ENCODE measurements at regions not wholly inside any gene's neighbourhood (a gene's known extent, or its start where the extent isn't known, plus 50 kb on each side); places are given as distances from the start of the nearest gene placed in this dataset.

DNA sequence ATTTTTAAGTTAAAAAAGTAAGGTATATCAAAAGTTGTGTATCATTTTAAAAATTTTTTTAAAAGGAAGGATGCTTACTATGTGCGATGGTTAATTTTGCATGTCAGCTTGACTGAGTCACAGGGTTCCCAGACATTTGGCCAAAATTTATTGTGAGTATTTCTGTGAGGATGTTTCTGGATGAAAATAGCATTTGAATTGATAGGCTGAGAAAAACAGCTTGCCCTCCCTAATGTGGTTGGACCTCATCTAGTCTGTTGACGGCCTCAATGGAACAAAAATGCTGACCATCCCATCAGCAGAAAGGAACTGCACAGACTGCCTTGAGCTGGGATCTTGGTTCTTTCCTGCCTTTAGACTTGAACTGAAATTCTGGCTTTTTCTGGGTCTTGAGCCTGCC lies 724.5 kb downstream of the NCAM2 start:
- DNase-seq (ENCODE audit: low read depth), result no peak

DNA sequence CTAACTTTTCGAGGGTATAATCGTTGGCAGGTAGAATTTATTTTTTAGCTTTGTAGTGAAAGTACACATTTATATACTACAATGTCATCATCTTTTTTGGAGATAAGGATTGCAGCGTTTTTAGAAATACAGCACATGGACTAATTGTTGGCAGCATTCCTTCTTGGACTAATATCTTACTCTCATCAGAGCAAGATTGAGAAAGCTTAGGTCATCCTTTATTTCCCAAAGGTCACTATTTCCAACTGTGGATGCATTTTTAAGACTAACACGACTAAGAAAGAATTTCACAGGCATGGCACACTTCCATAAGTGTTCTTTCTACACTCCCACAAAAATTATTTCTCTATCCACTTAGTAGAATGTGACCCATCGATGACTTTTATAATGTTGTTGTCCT lies 732.3 kb downstream of the NCAM2 start:
- peak; percentile 8 for DNase-seq (ENCODE audit: low read depth)

DNA sequence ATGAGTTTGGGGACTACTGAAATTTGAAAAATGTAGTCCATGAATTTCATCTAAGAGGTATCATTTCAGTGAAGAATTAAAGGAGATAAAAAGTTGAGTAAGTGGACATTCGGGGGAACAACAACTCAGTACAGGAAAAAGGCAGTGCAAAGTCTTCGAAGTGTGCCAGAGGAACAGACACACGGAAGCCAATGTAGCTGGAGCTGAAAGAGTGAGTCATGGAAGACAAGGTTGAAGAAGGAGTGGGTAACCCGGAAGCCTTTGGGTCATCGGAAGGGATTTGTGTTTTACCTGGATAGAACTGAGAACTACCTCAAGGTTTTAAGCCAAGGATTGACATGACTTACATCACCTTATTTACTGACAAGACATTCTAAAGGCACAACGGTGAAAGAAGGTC lies 733.4 kb downstream of the NCAM2 start:
- no peak for DNase-seq (ENCODE audit: low read depth)

DNA sequence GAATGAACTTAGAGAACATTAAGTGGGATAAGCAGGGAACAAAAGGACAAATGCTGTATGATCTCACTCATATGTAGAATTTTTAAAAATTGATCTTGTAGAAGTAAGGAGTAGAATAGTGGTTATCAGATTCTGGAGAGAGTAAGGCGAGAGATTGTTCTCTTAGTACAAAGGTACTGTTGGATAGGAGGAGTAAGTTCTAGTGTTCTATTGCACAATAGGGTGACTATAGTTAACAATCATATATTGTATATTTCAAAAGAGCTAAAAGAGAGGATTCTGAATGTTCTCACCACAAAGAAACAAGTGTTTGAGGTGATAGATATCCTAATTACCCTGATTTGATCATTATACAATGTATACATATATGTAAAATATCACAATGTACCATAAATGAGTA lies 735.9 kb downstream of the NCAM2 start:
- no peak for DNase-seq (ENCODE audit: low read depth)

DNA sequence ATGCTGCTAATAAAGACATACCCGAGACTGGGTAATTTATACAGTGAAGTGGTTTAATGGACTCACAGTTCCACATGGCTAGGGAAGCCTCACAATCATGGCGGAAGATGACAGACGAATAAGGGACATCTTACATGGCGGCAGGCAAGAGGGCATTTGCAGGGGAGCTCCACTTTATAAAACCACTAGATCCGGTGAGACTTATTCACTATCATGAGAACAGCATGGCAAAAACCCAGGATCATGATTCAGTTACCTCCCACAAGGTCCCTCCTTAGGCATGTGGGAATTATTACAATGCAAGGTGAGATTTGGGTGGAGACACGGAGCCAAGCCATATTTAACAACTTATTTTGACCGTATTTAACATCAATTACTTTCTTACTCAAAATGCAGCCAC lies 739.0 kb downstream of the NCAM2 start:
- DNase-seq (ENCODE audit: low read depth), result no peak

DNA sequence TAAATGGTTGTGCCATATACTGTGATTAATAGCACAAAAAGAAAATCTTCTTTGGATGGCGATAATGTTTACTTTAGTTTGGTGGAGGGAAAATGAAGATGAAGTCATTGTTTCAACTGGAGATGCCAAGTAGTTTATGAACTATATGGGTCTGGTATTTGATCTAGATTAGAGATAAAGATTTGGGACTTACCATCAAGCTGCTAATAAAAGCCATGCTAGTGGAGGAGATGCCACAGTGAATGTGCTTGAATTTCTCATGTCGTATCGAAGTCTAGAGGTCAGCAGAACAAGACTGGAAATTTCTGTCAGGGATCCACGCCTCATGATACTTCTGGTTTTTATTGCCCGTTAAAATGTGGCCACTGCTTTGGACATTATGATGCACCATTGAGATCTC lies 742.0 kb downstream of the NCAM2 start:
- DNase-seq (ENCODE audit: low read depth), result no peak

DNA sequence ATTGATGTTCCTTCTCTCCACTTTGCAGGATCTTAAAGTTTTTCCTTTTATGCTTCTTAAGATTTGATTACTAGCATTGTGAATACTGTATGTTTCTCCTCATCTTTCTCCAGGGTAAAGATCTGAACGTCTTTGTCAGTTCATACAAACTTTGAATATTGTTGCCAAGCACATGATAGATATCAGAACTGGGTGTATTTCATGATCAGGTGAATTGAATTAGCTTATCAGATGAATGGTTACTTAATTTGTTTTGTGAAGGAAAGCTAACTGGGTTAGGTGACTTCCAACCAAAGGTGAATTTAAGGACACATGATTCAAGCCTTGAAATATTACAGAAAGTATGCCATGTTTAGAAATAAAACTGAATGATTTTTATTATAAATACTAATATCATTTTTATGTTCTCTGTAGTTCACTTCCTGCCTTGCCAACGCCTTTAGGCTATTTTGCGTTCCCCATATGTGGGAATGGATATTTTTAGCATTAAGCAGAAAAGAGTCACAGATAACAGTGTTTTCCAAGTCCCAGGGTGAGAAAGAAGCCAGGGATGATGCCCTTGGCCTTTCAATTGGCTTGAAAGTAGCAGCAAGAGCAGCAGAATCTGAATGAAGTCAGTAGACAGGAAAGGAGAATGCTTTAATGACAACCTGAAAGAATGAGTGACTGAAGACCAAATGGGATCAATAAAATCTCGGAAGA lies 752.1 kb downstream of the NCAM2 start:
- no peak for DNase-seq (ENCODE audit: low read depth)

DNA sequence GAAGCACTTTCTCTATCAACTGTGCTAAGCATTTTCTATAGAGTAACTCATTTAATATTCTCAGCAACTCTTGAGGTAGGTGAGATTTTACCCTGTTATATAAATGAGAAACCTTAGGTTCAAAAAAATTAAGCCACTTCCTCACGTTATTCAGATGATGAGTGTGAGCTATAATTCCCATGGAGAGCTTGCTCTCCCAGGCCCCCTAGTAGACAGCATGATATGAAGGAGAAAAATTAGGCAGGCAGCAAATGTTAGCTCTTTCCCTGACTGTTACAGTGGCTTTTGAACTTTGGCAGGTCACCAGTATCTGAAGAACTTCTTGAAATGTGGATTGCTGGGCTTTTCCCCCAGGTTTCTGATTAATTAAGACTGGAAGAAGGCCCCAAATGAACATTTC lies 753.1 kb downstream of the NCAM2 start:
- no peak for DNase-seq (ENCODE audit: low read depth)

DNA sequence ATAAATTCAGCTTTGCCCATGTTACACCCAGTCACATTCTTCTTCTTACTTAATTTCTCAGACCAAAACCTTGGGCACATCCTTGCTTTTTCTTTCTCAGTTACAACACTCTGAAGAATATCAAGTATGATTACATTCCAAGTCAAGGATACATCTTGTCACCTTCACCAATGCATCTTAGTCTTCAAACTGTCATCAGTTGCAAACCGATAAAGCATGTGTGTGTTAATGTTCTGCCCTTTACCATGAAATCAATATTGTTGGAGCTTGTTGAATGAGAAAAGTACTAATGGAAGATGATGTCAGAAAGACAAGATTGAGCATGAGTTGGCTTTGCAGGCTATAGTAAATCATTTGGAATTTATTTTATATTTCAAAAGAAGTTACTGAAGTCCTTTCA lies 764.6 kb downstream of the NCAM2 start:
- no peak for DNase-seq (ENCODE audit: low read depth)

DNA sequence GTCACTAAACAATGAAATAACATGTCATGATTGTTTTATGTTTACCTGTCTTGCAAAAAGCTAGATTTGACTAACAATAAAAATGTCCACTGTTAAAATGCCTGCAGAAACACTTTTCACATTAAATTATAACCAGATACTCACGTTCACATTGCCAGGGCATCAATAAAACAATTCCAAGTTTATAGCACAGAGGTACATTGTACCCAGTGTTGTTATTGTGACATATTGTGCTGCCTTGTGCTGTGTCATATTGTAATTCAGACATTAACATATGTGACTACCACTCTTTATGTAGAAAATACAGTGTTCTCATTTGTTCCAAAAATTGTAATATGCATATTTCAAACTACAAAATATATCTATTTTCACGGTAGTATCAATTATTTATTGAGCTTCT lies 766.1 kb downstream of the NCAM2 start:
- no peak for DNase-seq (ENCODE audit: low read depth)

DNA sequence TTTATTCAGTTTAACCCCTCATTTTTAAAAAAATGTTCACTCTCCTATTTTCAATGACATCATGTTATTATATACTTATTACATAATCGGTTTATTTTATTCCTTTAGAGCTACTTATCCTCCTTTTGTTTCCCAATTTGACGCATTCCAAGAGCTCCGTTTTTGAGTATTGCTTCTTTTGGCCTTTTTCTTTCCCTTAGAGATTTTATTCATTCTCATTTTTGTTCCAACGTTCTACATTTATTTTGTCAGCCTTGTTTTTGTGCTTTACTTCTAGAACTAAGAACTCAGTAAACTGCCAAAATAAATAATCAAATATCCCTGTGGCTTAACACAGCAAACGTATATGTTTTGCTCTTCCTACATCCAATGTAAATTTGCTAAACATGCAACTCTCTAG lies 769.1 kb downstream of the NCAM2 start:
- DNase-seq (ENCODE audit: low read depth), result no peak

DNA sequence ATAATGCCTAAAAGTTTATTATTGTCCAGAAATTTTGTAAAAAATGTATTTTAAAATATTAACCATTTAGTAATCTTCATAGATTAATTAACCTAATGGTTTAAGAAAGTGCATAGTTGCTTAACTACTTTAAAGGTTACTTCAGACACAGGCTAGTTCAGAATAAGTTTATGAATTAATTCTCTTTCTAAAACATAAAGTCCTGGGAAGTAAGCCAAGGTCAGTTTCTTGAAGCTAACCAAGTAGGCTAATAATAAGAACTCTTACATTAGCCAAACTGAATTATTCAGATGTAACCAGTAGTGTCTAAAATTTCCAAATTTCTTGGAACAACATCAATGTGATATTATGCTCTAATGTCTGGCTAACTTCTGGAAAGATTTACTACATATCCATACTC lies 790.4 kb downstream of the NCAM2 start:
- DNase-seq (ENCODE audit: low read depth), result no peak

DNA sequence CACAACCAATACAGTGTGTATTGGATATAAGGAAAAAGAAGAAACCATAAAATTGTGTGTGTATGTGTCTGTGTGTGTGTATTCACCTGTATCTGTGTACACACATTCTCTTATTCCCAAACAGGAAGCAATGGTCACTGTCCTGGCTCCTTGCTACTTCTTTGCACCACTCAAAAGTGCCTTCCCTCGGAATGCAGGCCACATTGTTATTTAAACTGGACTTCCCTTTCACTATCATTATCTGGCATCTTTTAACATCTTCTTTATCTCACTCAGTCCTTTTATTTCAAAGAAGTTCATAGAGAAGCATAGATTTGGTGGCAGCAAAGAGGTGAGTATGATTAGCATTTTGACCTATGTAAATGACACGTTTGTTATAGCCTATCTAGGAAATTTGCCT lies 803.7 kb downstream of the NCAM2 start:
- DNase-seq (ENCODE audit: low read depth), result no peak

DNA sequence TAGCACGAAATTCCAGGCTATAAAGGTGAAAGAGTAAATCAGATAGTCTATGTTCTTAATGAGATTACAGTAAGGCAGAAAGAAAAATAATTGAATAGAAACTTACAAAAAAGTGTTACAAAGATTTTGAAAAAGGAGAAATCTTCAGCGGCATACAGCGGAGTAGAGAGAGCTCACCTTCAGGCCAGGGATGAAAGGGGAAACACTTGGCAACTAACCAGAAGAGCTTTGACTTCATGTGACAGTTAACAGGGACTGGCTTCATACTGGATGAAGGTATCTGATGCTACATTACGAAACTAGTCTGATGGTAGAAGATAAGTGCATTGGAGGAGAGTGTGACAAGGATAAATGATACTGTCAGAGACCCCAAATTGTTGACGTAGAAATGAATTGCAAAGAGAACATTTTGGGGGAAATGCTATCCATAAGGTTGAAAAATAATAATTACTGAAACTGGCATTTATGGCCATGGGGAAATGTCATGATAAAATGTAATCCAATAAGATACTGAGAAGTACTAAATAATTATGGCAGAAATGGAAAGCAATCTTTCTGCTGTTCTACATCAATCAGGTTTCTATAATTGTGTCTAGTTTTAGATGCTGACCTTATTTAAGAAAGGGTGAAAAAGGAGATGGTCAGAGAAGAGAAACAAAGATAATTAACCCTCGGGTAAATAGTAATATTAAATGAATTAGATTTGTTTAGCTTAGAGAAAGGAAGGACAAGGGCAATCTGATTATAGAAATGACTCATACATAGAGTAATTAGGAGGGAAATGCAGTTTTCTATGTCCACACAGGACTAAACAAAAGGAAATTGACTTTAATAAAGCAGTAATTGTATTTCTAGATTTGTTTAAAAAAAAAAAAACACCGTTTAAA lies 808.7 kb downstream of the NCAM2 start:
- DNase-seq (ENCODE audit: low read depth), result no peak

DNA sequence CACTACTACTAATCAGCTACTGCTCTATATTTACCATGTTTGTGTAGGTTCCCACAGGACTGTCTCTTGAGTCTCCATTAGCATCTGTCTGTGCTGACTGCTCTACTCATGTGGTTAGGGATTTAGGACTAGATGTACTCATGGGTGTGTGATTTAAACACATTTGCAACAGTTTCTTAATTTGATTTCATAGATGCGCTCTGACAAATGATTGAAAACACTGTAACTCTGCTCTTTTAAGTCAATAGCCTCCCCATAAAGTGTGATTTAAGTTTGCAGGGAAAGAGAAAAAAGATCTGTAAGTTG lies 809.3 kb downstream of the NCAM2 start:
- no peak for DNase-seq (ENCODE audit: low read depth)

DNA sequence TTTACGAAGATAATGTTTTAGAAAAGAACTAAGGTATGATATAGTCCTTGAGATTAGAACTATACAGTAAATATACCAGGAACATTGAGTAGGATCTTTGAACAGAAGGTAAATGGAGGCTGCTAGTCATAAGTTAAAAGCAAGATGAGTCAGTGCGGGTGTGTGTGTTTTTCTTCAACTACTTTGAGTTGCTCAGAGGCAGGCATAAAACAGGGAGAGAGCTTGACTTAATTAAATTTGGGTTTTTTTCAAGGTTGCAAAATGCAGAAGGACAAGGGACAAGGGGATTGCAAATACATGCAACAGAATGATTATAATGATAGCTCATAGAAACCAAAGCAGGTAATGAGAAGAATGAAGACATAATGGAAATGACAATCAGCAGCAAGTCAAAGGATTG lies 815.1 kb downstream of the NCAM2 start:
- no peak for DNase-seq (ENCODE audit: low read depth)

DNA sequence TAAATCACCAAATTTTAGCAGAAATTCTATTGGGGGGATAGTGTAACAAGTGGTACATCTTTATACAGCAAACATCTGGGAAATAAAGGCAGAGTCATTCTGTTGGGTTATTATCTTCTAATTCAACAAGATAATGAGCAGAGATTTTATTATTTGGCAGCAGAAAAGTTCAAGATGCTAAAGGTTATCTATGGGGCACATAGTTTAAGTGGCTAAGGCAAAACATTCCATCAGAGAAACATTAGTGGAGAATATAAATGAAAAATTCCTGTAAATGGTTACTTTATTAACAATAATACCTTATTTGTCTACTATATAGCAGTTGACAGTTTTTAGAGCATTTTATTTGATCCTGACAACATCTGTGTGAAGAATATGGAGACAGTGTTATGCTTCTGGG lies 815.7 kb downstream of the NCAM2 start:
- no peak for DNase-seq (ENCODE audit: low read depth)

DNA sequence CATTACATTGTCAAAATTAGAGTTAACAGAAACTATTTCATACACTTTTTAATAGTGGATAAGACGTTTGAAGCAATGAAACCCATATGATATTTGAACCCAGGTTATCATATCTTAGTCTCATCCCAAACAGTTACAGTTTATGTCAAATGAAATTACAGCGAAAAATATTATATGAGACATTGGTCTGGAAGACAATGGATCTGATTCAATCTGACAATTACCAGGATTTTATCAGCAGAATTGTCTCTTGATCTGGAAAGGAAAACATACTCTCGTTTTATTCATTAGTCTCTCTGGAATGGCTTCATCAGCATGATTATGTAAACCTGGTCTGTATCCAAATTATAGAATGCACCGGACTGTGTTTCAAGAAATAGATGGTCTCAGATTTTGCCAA lies 818.6 kb downstream of the NCAM2 start:
- DNase-seq (ENCODE audit: low read depth), result no peak

DNA sequence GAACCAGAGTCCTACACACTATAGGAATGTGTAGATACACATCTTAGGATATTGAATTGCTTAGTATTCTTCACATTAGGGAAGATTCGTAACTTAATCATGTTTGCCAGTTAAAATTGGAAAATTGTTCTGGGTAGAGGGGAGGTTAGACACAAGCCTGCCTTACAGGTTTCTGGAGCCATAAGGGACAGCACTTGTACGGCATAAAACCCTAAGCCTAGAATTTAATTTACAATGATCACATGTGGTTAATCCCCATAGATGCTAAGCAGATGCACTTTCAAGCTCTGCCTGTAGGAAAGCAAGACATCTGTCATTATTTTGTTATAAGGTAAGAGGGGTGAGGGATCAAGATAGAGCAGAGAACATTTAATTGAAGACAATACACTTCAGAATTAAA lies 820.7 kb downstream of the NCAM2 start:
- DNase-seq (ENCODE audit: low read depth), result no peak

DNA sequence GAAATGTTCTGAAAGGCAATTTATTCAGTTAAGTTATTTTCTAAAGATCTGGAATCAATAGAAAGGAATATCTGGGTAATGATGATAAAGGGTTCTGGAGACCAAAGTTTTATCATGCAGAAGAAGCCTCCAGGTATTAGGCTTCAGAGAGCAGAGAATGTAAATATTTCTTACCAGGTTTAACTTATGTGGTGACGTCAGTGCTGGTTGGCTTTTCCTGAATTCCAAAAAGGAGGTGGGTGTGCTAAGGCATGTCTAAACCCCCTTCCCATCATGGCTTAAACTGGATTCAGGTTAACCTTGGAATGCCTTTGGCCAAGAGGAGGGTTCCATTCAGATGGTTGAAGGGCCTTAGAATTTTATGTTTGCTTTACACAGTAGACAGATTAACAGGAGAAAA lies 829.9 kb downstream of the NCAM2 start:
- DNase-seq (ENCODE audit: low read depth), result no peak

DNA sequence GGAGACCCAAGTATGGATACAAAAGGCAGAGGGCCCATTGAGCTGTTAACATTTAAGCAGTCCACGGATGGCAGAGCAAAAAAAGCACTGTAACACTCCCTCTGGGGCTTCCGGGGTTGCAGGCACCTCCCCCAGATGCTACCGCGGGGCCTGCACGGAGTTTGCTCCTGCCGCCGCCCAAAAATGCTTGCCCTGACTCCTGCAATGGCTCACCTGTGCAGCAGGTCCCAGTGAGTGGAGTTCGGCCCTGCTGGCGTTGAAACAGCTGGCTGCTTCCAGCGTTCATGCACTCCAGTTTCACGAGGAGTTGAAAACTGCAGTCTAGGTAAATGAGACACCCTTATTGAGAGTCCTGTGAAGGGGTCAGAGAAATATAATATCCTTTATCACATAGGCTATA lies 832.8 kb downstream of the NCAM2 start:
- no peak for DNase-seq (ENCODE audit: low read depth)

DNA sequence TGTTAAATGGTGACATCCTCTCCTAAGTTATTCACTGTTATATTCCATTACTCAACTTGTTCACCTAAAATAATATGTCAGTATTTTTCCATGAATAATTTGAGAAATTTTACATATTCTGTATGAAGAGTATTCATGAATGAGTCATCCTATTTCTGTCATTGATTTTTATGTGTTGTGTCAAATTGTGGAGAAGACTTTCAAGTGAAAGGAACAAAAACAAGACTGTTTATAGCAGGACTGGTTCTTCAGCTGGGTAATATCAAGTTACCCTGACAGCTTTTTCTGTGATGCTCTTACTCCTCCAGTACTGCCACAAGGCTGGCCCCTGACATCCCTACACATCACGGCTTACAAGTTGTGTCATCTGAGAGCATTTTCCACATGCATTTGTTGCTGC lies 847.7 kb downstream of the NCAM2 start:
- DNase-seq (ENCODE audit: low read depth), result no peak

DNA sequence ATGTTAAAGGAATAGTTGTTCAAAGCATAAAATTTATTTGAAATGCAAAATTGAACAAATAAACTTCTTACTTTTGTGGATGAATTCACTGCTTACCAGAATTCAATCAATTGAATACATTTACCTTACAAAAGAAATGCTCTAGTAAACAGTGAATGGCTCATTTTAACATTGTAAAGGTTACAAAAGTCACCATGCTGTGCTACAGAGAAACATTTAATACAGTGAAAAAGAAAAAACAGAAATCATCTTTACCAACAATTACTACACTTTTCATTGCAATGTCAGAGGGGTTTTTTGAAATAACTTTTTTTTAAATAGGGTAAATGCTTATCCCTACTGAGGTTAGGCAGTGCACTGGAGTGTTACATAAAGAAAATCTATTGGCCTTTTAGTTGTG lies 853.0 kb downstream of the NCAM2 start:
- DNase-seq (ENCODE audit: low read depth), result no peak

DNA sequence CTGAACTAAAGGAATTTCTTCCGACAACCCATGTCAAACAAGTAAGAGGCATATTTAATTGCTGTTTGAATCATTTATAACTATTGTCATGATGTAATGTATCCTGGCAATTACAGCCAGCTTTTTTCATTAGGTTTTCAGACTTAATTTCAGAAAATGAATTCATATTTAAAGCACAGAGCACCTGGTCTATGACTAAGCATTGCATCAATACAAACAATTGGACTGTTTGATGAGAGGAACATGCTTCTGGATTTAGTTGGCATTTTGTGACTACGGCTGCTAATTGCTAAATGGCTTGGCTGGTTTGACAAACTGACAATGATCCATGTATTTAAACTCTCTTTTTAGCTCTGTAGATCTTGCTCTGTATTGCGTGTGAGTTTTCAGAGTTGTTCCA lies 853.4 kb downstream of the NCAM2 start:
- DNase-seq (ENCODE audit: low read depth), result no peak
